ENCODE measurements at regions not wholly inside any gene's neighbourhood (a gene's known extent, or its start where the extent isn't known, plus 50 kb on each side); places are given as distances from the start of the nearest gene placed in this dataset.

DNA sequence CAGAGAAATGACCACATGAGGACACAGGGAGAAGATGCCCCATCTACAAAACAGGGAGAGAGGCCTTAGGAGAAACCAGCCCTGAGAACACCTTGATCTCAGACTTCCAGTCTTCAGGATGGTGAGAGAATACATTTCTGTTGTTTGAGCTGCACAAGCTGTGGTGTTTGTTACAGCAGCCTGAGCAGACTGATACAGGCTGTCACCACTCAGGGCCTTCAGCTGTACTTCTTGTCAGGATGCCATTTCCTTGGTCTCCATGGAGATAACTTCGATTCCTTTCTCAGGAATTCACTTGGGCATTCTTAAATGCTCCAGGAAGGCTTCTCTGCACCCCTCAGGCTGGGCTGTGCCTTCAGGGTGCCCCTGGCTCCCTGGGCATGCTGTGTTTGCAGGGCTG is 85.7 kb upstream of the IGFBP3 start:
- TF ChIP-seq EZH2 (IDR thresholded peaks at IDR 0.05) (no peak), EZH2phosphoT487 (IDR thresholded peaks at IDR 0.05) (no peak)
- TF ChIP-seq, protein P1, sequence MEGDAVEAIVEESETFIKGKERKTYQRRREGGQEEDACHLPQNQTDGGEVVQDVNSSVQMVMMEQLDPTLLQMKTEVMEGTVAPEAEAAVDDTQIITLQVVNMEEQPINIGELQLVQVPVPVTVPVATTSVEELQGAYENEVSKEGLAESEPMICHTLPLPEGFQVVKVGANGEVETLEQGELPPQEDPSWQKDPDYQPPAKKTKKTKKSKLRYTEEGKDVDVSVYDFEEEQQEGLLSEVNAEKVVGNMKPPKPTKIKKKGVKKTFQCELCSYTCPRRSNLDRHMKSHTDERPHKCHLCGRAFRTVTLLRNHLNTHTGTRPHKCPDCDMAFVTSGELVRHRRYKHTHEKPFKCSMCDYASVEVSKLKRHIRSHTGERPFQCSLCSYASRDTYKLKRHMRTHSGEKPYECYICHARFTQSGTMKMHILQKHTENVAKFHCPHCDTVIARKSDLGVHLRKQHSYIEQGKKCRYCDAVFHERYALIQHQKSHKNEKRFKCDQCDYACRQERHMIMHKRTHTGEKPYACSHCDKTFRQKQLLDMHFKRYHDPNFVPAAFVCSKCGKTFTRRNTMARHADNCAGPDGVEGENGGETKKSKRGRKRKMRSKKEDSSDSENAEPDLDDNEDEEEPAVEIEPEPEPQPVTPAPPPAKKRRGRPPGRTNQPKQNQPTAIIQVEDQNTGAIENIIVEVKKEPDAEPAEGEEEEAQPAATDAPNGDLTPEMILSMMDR (IDR thresholded peaks at IDR 0.05) = no peak
